HCT116 (cell line): ENCODE measurements at regions not wholly inside any gene's neighbourhood (a gene's known extent, or its start where the extent isn't known, plus 50 kb on each side); places are given as distances from the start of the nearest gene placed in this dataset.

Experiments used
- ATAC-seq: fragments of 200-7000 bp; cut with Tn5 transposase; 2 replicates; pipeline ENCODE4 v1.9.1; 2020; ENCODE audit warnings: mild to moderate bottlenecking, moderate library complexity
- BruUV-seq: library from RNA; stranded (reverse); fragments of 400-500 nt; replicated peaks from 2 replicates; lab custom pipeline; 2021; lab: Mats Ljungman, UMichigan
- CTCF ChIA-PET: fragments of 300-600 bp; sonication (Branson Sonifier 250); formaldehyde crosslinking; loops from one replicate; lab custom pipeline; 2021; ENCODE audit warnings: antibody characterized with exemption; lab: Charles Lee
- POLR2A ChIA-PET: fragments of 300-600, 350-600 bp; sonication (Branson Sonifier 250); formaldehyde crosslinking; loops from one replicate; lab custom pipeline; 2021; ENCODE audit warnings: antibody characterized with exemption; lab: Charles Lee
- RAD21 ChIA-PET, 2 experiments: fragments of 300-600 bp; sonication (Branson Sonifier 250); formaldehyde crosslinking; loops; one replicate each; lab custom pipeline; 2023; ENCODE audit warnings: low total read pairs in 2 of 2; ENCODE audit not compliant: uncharacterized antibody in 2 of 2, unreplicated experiment in 2 of 2, low non-redundant PET in 1 of 2; lab: Charles Lee
- DNase-seq: peaks from one replicate; pipeline ENCODE4 v3.0.0-alpha.2; 2010; ENCODE audit warnings: low read depth, low spot score
- H2AFZ ChIP-seq: fragments of 200-600 bp; shearing (Covaris generic), sonication (generic); 2 replicates; pipeline ENCODE4 v1.6.1; 2017; ENCODE audit warnings: low read depth, mixed run types, mixed read lengths, antibody characterized with exemption, low read length; ENCODE audit not compliant: poor library complexity, severe bottlenecking
- H3K27ac ChIP-seq: 2 replicates; pipeline ENCODE4 v1.5.1; 2012; ENCODE audit warnings: low read depth, low read length
- H3K27me3 ChIP-seq: fragments of 200-600 bp; sonication (generic); 2 replicates; pipeline ENCODE4 v1.6.1; 2016; ENCODE audit warnings: mixed run types, low read length, mixed read lengths; ENCODE audit not compliant: insufficient read depth
- H3K36me3 ChIP-seq, 2 experiments: fragments of 200-500 bp in 1 of 2; fragments of 200-600 bp in 1 of 2; sonication (Bioruptor generic) in 1 of 2; sonication (generic) in 1 of 2; 2 replicates each; pipeline versions ENCODE4 v1.5.1 to v1.6.1; 2014 to 2016; ENCODE audit warnings: low read length in 2 of 2, inconsistent platforms in 1 of 2, mixed read lengths in 1 of 2, mixed run types in 1 of 2; ENCODE audit not compliant: insufficient read depth in 2 of 2, control insufficient read depth in 1 of 2
- H3K4me1 ChIP-seq, 2 experiments: fragments of 200-600 bp in 1 of 2; sonication (generic) in 1 of 2; 2 replicates each; pipeline versions ENCODE4 v1.5.1 to v1.6.1; 2012 to 2017; ENCODE audit warnings: low read length in 2 of 2, inconsistent platforms in 1 of 2, mild to moderate bottlenecking in 1 of 2, mixed read lengths in 1 of 2, mixed run types in 1 of 2, moderate library complexity in 1 of 2; ENCODE audit not compliant: insufficient read depth in 2 of 2, control insufficient read depth in 1 of 2
- H3K4me2 ChIP-seq: fragments of 200-600 bp; sonication (generic); 2 replicates; pipeline ENCODE4 v1.6.1; 2017; ENCODE audit warnings: mixed run types, low read length, mixed read lengths
- H3K4me3 ChIP-seq, 2 experiments: fragments of 200-600 bp in 1 of 2; sonication (generic) in 1 of 2; replicated peaks in 1 of 2; 2 replicates each; pipeline ENCODE4 v1.5.1; 2011 to 2016; ENCODE audit warnings: low read length in 2 of 2, control low read depth in 1 of 2, low read depth in 1 of 2, mild to moderate bottlenecking in 1 of 2, mixed read lengths in 1 of 2, mixed run types in 1 of 2
- H3K79me2 ChIP-seq: fragments of 200-600 bp; sonication (generic); 2 replicates; pipeline ENCODE4 v1.6.1; 2017; ENCODE audit warnings: mild to moderate bottlenecking, mixed run types, low read length, moderate library complexity, mixed read lengths; ENCODE audit not compliant: insufficient read depth
- H3K9ac ChIP-seq: fragments of 200-600 bp; sonication (generic); 2 replicates; pipeline ENCODE4 v1.6.1; 2016; ENCODE audit warnings: low read length, mixed read lengths
- H3K9me2 ChIP-seq: fragments of 200-600 bp; sonication (generic), shearing (Covaris generic); 2 replicates; pipeline ENCODE4 v1.6.1; 2017; ENCODE audit warnings: mixed run types, mild to moderate bottlenecking, moderate library complexity; ENCODE audit not compliant: insufficient read depth
- H3K9me3 ChIP-seq, 2 experiments: fragments of 200-500 bp in 1 of 2; fragments of 200-600 bp in 1 of 2; sonication (Bioruptor generic) in 1 of 2; sonication (generic) in 1 of 2; 2 replicates each; pipeline ENCODE4 v1.6.1; 2014 to 2017; ENCODE audit warnings: low read length in 2 of 2, mixed read lengths in 2 of 2, inconsistent platforms in 1 of 2, low read depth in 1 of 2, mild to moderate bottlenecking in 1 of 2, mixed run types in 1 of 2, moderate library complexity in 1 of 2; ENCODE audit not compliant: control insufficient read depth in 1 of 2, insufficient read depth in 1 of 2
- H4K20me1 ChIP-seq: fragments of 200-600 bp; sonication (generic), shearing (Covaris generic); 2 replicates; pipeline ENCODE4 v1.6.1; 2017; ENCODE audit warnings: mixed run types, mild to moderate bottlenecking, moderate library complexity; ENCODE audit not compliant: insufficient read depth
- CBX3 ChIP-seq: IDR thresholded peaks from 2 replicates; pipeline ENCODE4 v1.6.1; 2012; ENCODE audit warnings: low read depth
- CEBPB ChIP-seq: IDR thresholded peaks from 2 replicates; pipeline ENCODE4 v1.6.1; 2012; ENCODE audit warnings: low read depth
- CTCF ChIP-seq, 3 experiments: fragments of 200-600 bp in 1 of 3; sonication (generic) in 1 of 3; IDR thresholded peaks in 2 of 3; conservative IDR thresholded peaks in 1 of 3; 2 replicates each; pipeline ENCODE4 v1.5.1; 2012 to 2017; ENCODE audit warnings: low read depth in 2 of 3, low read length in 2 of 3, antibody characterized with exemption in 1 of 3, borderline replicate concordance in 1 of 3, control low read depth in 1 of 3, mild to moderate bottlenecking in 1 of 3, mixed read lengths in 1 of 3, mixed run types in 1 of 3, moderate library complexity in 1 of 3; ENCODE audit not compliant: insufficient read depth in 1 of 3
- EGR1 ChIP-seq: IDR thresholded peaks from 2 replicates; pipeline ENCODE4 v1.6.1; 2012; ENCODE audit warnings: low read depth
- FOSL1 ChIP-seq: IDR thresholded peaks from 2 replicates; pipeline ENCODE4 v1.6.1; 2012; ENCODE audit warnings: low read depth
- JUND ChIP-seq: IDR thresholded peaks from 2 replicates; pipeline ENCODE4 v1.6.1; 2012
- MAX ChIP-seq: IDR thresholded peaks from 2 replicates; pipeline ENCODE4 v1.6.1; 2012
- POLR2A ChIP-seq: IDR thresholded peaks from 2 replicates; pipeline ENCODE4 v1.7.0; 2011; ENCODE audit warnings: borderline replicate concordance; ENCODE audit not compliant: insufficient read depth, insufficient read length; ENCODE audit errors: extremely low read depth
- REST ChIP-seq: IDR thresholded peaks from 2 replicates; pipeline ENCODE4 v1.6.1; 2012; ENCODE audit warnings: low read depth
- SP1 ChIP-seq: IDR thresholded peaks from 2 replicates; pipeline ENCODE4 v1.6.1; 2012; ENCODE audit warnings: low read depth
- SRF ChIP-seq: IDR thresholded peaks from 2 replicates; pipeline ENCODE4 v1.6.1; 2012; ENCODE audit warnings: low read depth
- YY1 ChIP-seq: IDR thresholded peaks from 2 replicates; pipeline ENCODE4 v1.6.1; 2011; ENCODE audit warnings: low read length, low read depth, moderate library complexity, mild to moderate bottlenecking; ENCODE audit not compliant: insufficient replicate concordance; ENCODE audit errors: extremely low read depth
- ZBTB33 ChIP-seq: IDR thresholded peaks from 2 replicates; pipeline ENCODE4 v1.6.1; 2011; ENCODE audit warnings: mild to moderate bottlenecking, low read length, moderate library complexity; ENCODE audit not compliant: insufficient replicate concordance; ENCODE audit errors: extremely low read depth
- ZFX ChIP-seq: fragments of 450-650 bp; IDR thresholded peaks from 2 replicates; pipeline ENCODE4 v1.6.1; 2017
- intact Hi-C: fragments of 100-400 bp; cut with micrococcal nuclease; formaldehyde crosslinking; loops from 2 replicates; pipeline ENCODE4 v1.10.0; 2022

GRCh38 chr13:58254943-58255342 lies 623.4 kb downstream of the PCDH17 start:
- ATAC-seq, result no peak

More at GRCh38 chr13:58254943-58255342, 623.4 kb downstream of the PCDH17 start:
- Histone ChIP-seq H3K27me3 (no peaks in the 10 kb centered on the region), H3K9ac (no peak overlapping the region), H3K4me1 (no peaks in the 10 kb centered on the region), H3K9me2 (no peaks in the 10 kb centered on the region), H3K4me3 (no peak overlapping the region), H4K20me1 (no peaks in the 10 kb centered on the region), H3K4me2 (no peak overlapping the region), H3K9me3 (peaks cover 4 to 16% of the 10 kb centered on the region in 2 experiments; a peak in 2 of 4 replicates), H2AFZ (no peak overlapping the region), H3K27ac (no peak overlapping the region), H3K79me2 (no peaks in the 10 kb centered on the region), H3K36me3 (no peaks in the 10 kb centered on the region)
- intact Hi-C loops, result no loop called here
- POLR2A ChIA-PET, result no interaction called here
- BruUV-seq, result no TSS peak
- TF ChIP-seq MAX, result no peak
- no peak for TF ChIP-seq CTCF (IDR thresholded peaks at IDR 0.05 in 2 of 3, conservative IDR thresholded peaks at IDR 0.05 in 1 of 3; ENCODE audit: borderline replicate concordance in 1 of 3, insufficient read depth in 1 of 3, low read depth in 2 of 3, low read length in 2 of 3)
- TF ChIP-seq CEBPB, result no peak
- no peak for TF ChIP-seq CBX3
- TF ChIP-seq YY1, result no peak
- no peak for TF ChIP-seq FOSL1
- TF ChIP-seq EGR1, result no peak
- TF ChIP-seq REST, result no peak
- TF ChIP-seq POLR2A, result no peak
- TF ChIP-seq JUND, result no peak
- no peak for TF ChIP-seq ZFX
- TF ChIP-seq SP1, result no peak
- TF ChIP-seq SRF, result no peak
- TF ChIP-seq ZBTB33, result no peak
- CTCF ChIA-PET, result no interaction called here
- RAD21 ChIA-PET, result no interaction called here
- DNase-seq, result no peak
